ENCODE measurements at regions not wholly inside any gene's neighbourhood (a gene's known extent, or its start where the extent isn't known, plus 50 kb on each side); places are given as distances from the start of the nearest gene placed in this dataset.
"Not testable (repeated sequence)": the region's sequence is repeated elsewhere in the genome, so short reads cannot be mapped to it uniquely, and the experiment has no call there.

GRCh38 chr7:54904130-54904529 is 114.7 kb upstream of the EGFR start:
- DNase-seq: no peak

GRCh38 chr7:54904986-54905385 is 113.8 kb upstream of the EGFR start:
- DNase-seq: no peak

- DNase-seq: no peak
These were observed 111.9 kb upstream of the EGFR start for GRCh38 chr7:54906963-54907362.

- DNase-seq: no peak
These were observed 110.8 kb upstream of the EGFR start for GRCh38 chr7:54907981-54908380.

GRCh38 chr7:54908760-54909438 is 109.9 kb upstream of the EGFR start:
- no peak for DNase-seq

- DNase-seq: no peak
These were observed 102.8 kb upstream of the EGFR start for GRCh38 chr7:54915870-54916598.

GRCh38 chr7:54917613-54918391 is 101.0 kb upstream of the EGFR start:
- DNase-seq: no peak

GRCh38 chr7:54921116-54921515 is 97.7 kb upstream of the EGFR start:
- DNase-seq: no peak

GRCh38 chr7:54931532-54931931 is 87.3 kb upstream of the EGFR start:
- no peak for DNase-seq

- no peak for DNase-seq
These were observed 85.8 kb upstream of the EGFR start for GRCh38 chr7:54932818-54933543.

- DNase-seq: no peak
These were observed 85.2 kb upstream of the EGFR start for GRCh38 chr7:54933643-54934042.

- DNase-seq: no peak
These were observed 78.1 kb upstream of the EGFR start for GRCh38 chr7:54940748-54941147.

- DNase-seq: no peak
These were observed 74.6 kb upstream of the EGFR start for GRCh38 chr7:54944179-54944578.

GRCh38 chr7:54946271-54946670 is 72.5 kb upstream of the EGFR start:
- no peak for DNase-seq

- no peak for DNase-seq
These were observed 72.1 kb upstream of the EGFR start for GRCh38 chr7:54946764-54947163.

GRCh38 chr7:54947266-54947665 is 71.6 kb upstream of the EGFR start:
- no peak for DNase-seq

GRCh38 chr7:54949514-54949913 is 69.3 kb upstream of the EGFR start:
- DNase-seq: not testable (repeated sequence)

GRCh38 chr7:54955296-54955695 is 63.5 kb upstream of the EGFR start:
- DNase-seq: no peak

- DNase-seq: no peak
These were observed 63.0 kb upstream of the EGFR start for GRCh38 chr7:54955696-54956420.

- no peak for DNase-seq
These were observed 62.0 kb upstream of the EGFR start for GRCh38 chr7:54956865-54957264.

GRCh38 chr7:54960517-54960916 is 58.3 kb upstream of the EGFR start:
- no peak for DNase-seq

GRCh38 chr7:54961391-54961790 is 57.4 kb upstream of the EGFR start:
- no peak for DNase-seq

GRCh38 chr7:54963155-54963554 is 55.7 kb upstream of the EGFR start:
- DNase-seq: no peak
